ENCODE measurements at regions not wholly inside any gene's neighbourhood (a gene's known extent, or its start where the extent isn't known, plus 50 kb on each side); places are given as distances from the start of the nearest gene placed in this dataset.

DNA sequence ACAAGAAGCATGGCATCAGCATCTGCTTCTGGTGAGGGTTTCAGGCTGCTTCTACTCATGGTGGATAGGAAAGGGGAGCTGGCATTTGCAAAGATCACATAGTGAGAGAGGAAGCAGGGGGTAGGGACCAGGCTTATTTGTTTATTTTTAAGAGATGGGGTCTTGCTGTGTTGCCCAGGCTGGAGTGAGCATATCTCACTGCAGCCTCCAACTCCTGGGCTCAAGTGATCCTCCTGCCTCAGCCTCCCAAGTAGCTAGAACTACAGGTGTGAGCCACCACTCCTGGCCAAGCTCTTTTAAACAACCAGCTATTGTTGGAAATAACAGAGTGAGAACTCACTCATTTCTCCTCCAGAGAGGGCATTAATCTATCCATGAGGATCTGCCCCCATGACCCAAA lies 138.8 kb upstream of the FOXN2 start:
- no peak for DNase-seq
- H3K4me1 ChIP-seq (ENCODE audit: insufficient read depth), result no peaks in the 10 kb centered on the region
- intact Hi-C loops (cut with DNase I), result no loop called here
- H3K4me3 ChIP-seq, result no peak overlapping the region
- H3K9me3 ChIP-seq, result no peaks in the 10 kb centered on the region
- no peak overlapping the region for H3K27ac ChIP-seq
- TF ChIP-seq, protein P1, sequence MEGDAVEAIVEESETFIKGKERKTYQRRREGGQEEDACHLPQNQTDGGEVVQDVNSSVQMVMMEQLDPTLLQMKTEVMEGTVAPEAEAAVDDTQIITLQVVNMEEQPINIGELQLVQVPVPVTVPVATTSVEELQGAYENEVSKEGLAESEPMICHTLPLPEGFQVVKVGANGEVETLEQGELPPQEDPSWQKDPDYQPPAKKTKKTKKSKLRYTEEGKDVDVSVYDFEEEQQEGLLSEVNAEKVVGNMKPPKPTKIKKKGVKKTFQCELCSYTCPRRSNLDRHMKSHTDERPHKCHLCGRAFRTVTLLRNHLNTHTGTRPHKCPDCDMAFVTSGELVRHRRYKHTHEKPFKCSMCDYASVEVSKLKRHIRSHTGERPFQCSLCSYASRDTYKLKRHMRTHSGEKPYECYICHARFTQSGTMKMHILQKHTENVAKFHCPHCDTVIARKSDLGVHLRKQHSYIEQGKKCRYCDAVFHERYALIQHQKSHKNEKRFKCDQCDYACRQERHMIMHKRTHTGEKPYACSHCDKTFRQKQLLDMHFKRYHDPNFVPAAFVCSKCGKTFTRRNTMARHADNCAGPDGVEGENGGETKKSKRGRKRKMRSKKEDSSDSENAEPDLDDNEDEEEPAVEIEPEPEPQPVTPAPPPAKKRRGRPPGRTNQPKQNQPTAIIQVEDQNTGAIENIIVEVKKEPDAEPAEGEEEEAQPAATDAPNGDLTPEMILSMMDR (IDR thresholded peaks at IDR 0.05), result no peak
- TF ChIP-seq EP300 (IDR thresholded peaks at IDR 0.05) (no peak), POLR2A (IDR thresholded peaks at IDR 0.05) (no peak)
- H3K36me3 ChIP-seq, result no peaks in the 10 kb centered on the region
- no peaks in the 10 kb centered on the region for H3K27me3 ChIP-seq

DNA sequence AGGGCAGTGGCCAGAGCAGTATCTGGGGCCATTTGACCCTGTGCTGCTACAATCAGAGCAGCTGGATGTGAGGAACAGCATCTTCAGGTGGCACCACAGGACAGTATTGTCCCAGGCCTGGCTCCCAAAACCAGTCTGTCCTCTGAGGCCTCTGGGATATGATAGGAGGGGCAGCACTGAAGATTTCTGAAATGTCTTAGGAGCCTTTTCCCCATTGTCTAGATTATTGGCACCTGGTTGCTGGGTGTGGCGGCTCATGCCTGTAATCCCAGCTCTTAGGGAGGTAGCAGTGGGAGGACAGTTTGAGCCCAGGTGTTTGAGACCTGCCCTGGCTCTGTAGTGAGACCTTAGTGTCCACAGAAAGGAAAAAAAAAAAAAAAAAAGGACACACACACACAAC lies 137.6 kb upstream of the FOXN2 start:
- Histone ChIP-seq H3K27me3 (no peaks in the 10 kb centered on the region), H3K9me3 (no peaks in the 10 kb centered on the region), H3K27ac (no peak overlapping the region), H3K36me3 (no peaks in the 10 kb centered on the region), H3K4me3 (no peak overlapping the region), H3K4me1 (ENCODE audit: insufficient read depth) (no peaks in the 10 kb centered on the region)
- no peak for DNase-seq
- TF ChIP-seq POLR2A (IDR thresholded peaks at IDR 0.05) (no peak), EP300 (IDR thresholded peaks at IDR 0.05) (no peak)
- TF ChIP-seq, protein P1 (IDR thresholded peaks at IDR 0.05), result no peak
- intact Hi-C loops (cut with DNase I), result no loop called here
- WGBS, 3 donors, result 73 to 94% (median 83%) methylated on average over 1 of the region's 1 CpG

DNA sequence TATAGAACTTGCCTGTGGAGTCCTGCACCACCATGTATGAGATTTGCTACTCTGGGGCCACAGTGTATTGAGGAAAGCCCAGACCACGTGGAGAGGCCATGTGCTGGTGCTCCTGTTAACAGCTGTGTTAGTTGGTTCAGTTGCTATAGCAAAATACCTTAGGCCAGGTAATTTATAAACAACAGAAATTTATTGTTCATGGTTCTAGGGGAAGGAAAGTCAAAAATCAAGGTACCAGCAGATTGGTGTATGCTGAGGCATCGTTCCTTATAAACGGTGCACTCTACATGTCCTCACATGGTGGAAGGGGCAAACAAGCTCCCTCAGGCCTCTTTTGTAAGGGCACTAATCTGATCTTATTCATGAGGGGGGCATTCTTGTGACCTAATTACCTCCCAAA lies 135.9 kb upstream of the FOXN2 start:
- Histone ChIP-seq H3K27ac (no peak overlapping the region), H3K9me3 (no peaks in the 10 kb centered on the region), H3K27me3 (no peaks in the 10 kb centered on the region), H3K36me3 (no peaks in the 10 kb centered on the region), H3K4me1 (ENCODE audit: insufficient read depth) (no peaks in the 10 kb centered on the region), H3K4me3 (no peak overlapping the region)
- TF ChIP-seq EP300 (IDR thresholded peaks at IDR 0.05) (no peak), POLR2A (IDR thresholded peaks at IDR 0.05) (no peak)
- TF ChIP-seq, protein P1 (IDR thresholded peaks at IDR 0.05), result no peak
- intact Hi-C loops (cut with DNase I), result no loop called here
- no peak for DNase-seq
- 89 to 98% (median 92%) methylated on average over 3 of the region's 3 CpGs for WGBS, 3 donors

DNA sequence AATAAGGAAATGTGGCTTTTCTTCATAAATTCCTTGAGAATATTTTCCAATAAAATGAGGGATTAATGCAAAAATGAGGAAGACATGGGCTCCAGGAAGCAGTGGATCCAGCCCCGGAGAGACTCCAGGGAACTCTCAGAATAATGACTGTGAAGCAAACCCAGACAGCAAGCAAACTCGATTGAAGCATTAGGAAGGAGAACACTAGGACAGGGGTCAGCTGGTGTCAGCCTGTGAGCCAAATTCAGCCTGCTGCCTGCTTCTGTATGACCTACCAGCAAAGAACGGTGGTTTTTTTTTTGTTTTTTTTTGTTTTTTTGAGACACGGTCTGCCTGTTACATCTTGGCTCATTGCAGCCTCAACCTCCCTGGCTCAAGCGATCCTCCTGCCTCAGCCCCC lies 133.9 kb upstream of the FOXN2 start:
- intact Hi-C loops (cut with DNase I), result no loop called here
- Histone ChIP-seq H3K36me3 (no peaks in the 10 kb centered on the region), H3K4me3 (no peak overlapping the region), H3K27me3 (no peaks in the 10 kb centered on the region), H3K4me1 (ENCODE audit: insufficient read depth) (no peaks in the 10 kb centered on the region), H3K9me3 (no peaks in the 10 kb centered on the region), H3K27ac (no peak overlapping the region)
- no peak for TF ChIP-seq EP300 (IDR thresholded peaks at IDR 0.05)
- no peak for TF ChIP-seq POLR2A (IDR thresholded peaks at IDR 0.05)
- TF ChIP-seq, protein P1 (IDR thresholded peaks at IDR 0.05), result no peak
- no peak for DNase-seq
- 67 to 76% (median 71%) methylated on average over 5 of the region's 5 CpGs for WGBS, 3 donors

DNA sequence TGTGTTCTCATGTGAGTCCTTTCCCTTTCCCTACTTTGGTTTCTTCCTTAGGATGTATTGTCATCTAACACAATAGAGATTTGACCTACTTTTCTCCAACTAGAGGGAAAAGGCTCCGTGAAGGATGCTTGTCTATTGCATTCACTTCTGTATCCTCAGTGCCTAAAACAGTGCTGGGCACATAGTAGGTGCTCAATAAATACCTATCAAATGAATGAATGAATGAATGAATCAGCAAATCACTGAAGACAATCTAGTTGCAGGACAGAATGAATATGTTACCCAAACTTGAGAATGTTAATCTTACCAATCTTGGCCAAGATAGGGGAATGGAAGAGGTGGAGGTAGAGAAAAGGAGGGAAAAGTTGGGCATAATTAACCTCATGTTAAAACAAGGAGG lies 131.2 kb upstream of the FOXN2 start:
- DNase-seq, result no peak
- Histone ChIP-seq H3K9me3 (no peaks in the 10 kb centered on the region), H3K27ac (no peak overlapping the region), H3K27me3 (no peaks in the 10 kb centered on the region), H3K4me3 (no peak overlapping the region), H3K4me1 (ENCODE audit: insufficient read depth) (no peaks in the 10 kb centered on the region), H3K36me3 (no peaks in the 10 kb centered on the region)
- intact Hi-C loops (cut with DNase I), result no loop called here
- no peak for TF ChIP-seq POLR2A (IDR thresholded peaks at IDR 0.05)
- TF ChIP-seq, protein P1 (IDR thresholded peaks at IDR 0.05), result no peak
- TF ChIP-seq EP300 (IDR thresholded peaks at IDR 0.05), result no peak
- 83 to 90% (median 88%) methylated on average over 1 of the region's 1 CpG for WGBS, 3 donors

All from ovary (tissue), 7 donors.